Central memory CD4-positive, alpha-beta T cell (primary cell): ENCODE measurements at regions not wholly inside any gene's neighbourhood (a gene's known extent, or its start where the extent isn't known, plus 50 kb on each side); places are given as distances from the start of the nearest gene placed in this dataset.
A peak's percentile ranks its signal among the peaks of the same experiment; 100 is the strongest.

Source experiments
- DNase-seq: peaks from one replicate; pipeline ENCODE4 v3.0.0; 2022

- no peak for DNase-seq
Observed at GRCh38 chr6:53744321-53744720, 50.5 kb upstream of the LRRC1 start.

GRCh38 chr6:53741034-53741823 lies 53.6 kb upstream of the LRRC1 start:
- DNase-seq, result no peak

- no peak for DNase-seq
Observed at GRCh38 chr6:53737746-53738145, 57.1 kb upstream of the LRRC1 start.

- DNase-seq, result no peak
Observed at GRCh38 chr6:53735896-53736295, 58.9 kb upstream of the LRRC1 start.

GRCh38 chr6:53734473-53735299 lies 60.1 kb upstream of the LRRC1 start:
- DNase-seq, result no peak

GRCh38 chr6:53731866-53732636 lies 62.8 kb upstream of the LRRC1 start:
- no peak for DNase-seq

- DNase-seq, result no peak
Observed at GRCh38 chr6:53730767-53731166, 64.0 kb upstream of the LRRC1 start.

- peak; percentile 14 for DNase-seq
Observed at GRCh38 chr6:53728570-53729194, 63.1 kb upstream of the KLHL31 start.

GRCh38 chr6:53727748-53728147 lies 62.2 kb upstream of the KLHL31 start:
- DNase-seq, result no peak

GRCh38 chr6:53725791-53726575 lies 60.4 kb upstream of the KLHL31 start:
- peak; percentile 54 for DNase-seq

- DNase-seq, result no peak
Observed at GRCh38 chr6:53724501-53724900, 58.9 kb upstream of the KLHL31 start.

- DNase-seq, result no peak
Observed at GRCh38 chr6:53723331-53723730, 57.8 kb upstream of the KLHL31 start.

- DNase-seq, result no peak
Observed at GRCh38 chr6:53721766-53722165, 56.2 kb upstream of the KLHL31 start.

- peak; percentile 13 for DNase-seq
Observed at GRCh38 chr6:53718597-53719460, 53.3 kb upstream of the KLHL31 start.

- no peak for DNase-seq
Observed at GRCh38 chr6:53717566-53717965, 52.0 kb upstream of the KLHL31 start.

GRCh38 chr6:53715434-53715833 lies 49.9 kb upstream of the KLHL31 start:
- DNase-seq, result no peak
